Aorta (tissue), 5 donors: ENCODE measurements at regions not wholly inside any gene's neighbourhood (a gene's known extent, or its start where the extent isn't known, plus 50 kb on each side); places are given as distances from the start of the nearest gene placed in this dataset.
A peak's percentile ranks its signal among the peaks of the same experiment; 100 is the strongest.
"Not testable (repeated sequence)": the region's sequence is repeated elsewhere in the genome, so short reads cannot be mapped to it uniquely, and the experiment has no call there.

Experiments
- ATAC-seq: fragments of 200-7000 bp; cut with Tn5 transposase; one replicate; pipeline ENCODE4 v1.9.1; 2022; ENCODE audit warnings: moderate library complexity; ENCODE audit not compliant: low FRiP score
- DNase-seq, 2 donors: peaks; one replicate each; pipeline ENCODE4 v3.0.0-alpha.2; 2020
- H3K27ac ChIP-seq, 2 donors: one replicate each; pipeline ENCODE4 v1.5.1; 2013; ENCODE audit warnings: low read length in 2 of 2, mild to moderate bottlenecking in 2 of 2, moderate library complexity in 2 of 2, control low read depth in 1 of 2, inconsistent platforms in 1 of 2, low read depth in 1 of 2
- H3K27me3 ChIP-seq, 2 donors: one replicate each; pipeline ENCODE4 v1.6.1; 2013; ENCODE audit warnings: control low read depth in 1 of 2, low read length in 1 of 2, mild to moderate bottlenecking in 1 of 2, moderate library complexity in 1 of 2; ENCODE audit not compliant: insufficient read depth in 2 of 2, control insufficient read depth in 1 of 2
- H3K36me3 ChIP-seq, 2 donors: one replicate each; pipeline ENCODE4 v1.6.1; 2013; ENCODE audit warnings: control low read depth in 1 of 2, low read length in 1 of 2, mild to moderate bottlenecking in 1 of 2; ENCODE audit not compliant: insufficient read depth in 2 of 2, control insufficient read depth in 1 of 2
- H3K4me1 ChIP-seq, 2 donors: one replicate each; pipeline ENCODE4 v1.6.1; 2013; ENCODE audit warnings: low read length in 2 of 2, control low read depth in 1 of 2, mild to moderate bottlenecking in 1 of 2, moderate library complexity in 1 of 2; ENCODE audit not compliant: insufficient read depth in 2 of 2, control insufficient read depth in 1 of 2
- H3K4me3 ChIP-seq, 2 donors: one replicate each; pipeline ENCODE4 v1.5.1; 2013; ENCODE audit warnings: low read length in 2 of 2, control low read depth in 1 of 2, mild to moderate bottlenecking in 1 of 2
- H3K9me3 ChIP-seq: one replicate; pipeline ENCODE4 v1.6.1; 2013; ENCODE audit warnings: mild to moderate bottlenecking, low read length; ENCODE audit not compliant: control insufficient read depth
- WGBS, 2 donors: extraction: QIAGEN DNeasy Blood & Tissue Kit; methylation state at CpG; one replicate each; pipeline ENCODE4 v1.1.7; 2013; 5-methylcytosine and 5-hydroxymethylcytosine counted together
- intact Hi-C, 2 donors: fragments of 100-400 bp; cut with DNase I; formaldehyde crosslinking; loops; one replicate each; pipeline versions ENCODE4 v1.14.2 to v1.15.0; 2022
- donor health status: healthy with polysubstance abuse.
- donor health status: Bipolar disorder and iron deficiency.
- donor health status: DM: no; HTN: no; CAD: no.
- donor health status: DM: no; HTN: no; CAD: no.
- donor health status: DM: yes; HTN: yes; CAD: no.

DNA sequence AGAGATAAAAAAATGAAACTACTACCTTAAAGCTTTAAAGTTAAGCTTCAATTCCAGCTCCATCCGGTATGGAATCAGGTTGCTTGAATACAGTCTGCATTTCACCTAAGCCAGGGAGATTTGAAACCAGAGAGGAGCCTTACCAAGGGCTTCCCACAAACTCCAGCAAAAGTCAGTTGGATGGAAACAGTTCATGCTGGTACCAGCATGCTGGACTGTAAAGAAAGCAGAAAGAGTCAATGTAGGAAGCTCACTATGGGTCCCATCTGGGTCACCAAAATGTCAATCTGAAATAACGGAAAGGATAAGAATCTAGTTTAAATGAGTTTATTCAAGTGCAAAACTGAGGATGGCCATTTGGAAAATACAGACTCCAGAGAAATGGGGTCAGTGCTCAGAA is 65.3 kb downstream of the CDO1 start:
- intact Hi-C loops = no loop called here
- Histone ChIP-seq H3K27ac (no peak overlapping the region), H3K36me3 (peaks cover 0 to 2% of the 10 kb centered on the region in 2 donors), H3K4me1 (no peaks in the 10 kb centered on the region), H3K9me3 (no peaks in the 10 kb centered on the region), H3K27me3 (no peaks in the 10 kb centered on the region), H3K4me3 (no peak overlapping the region)
- DNase-seq = no peak
- 67 to 72% methylated on average over 2 of the region's 2 CpGs for WGBS, 2 donors
- no peak for ATAC-seq

DNA sequence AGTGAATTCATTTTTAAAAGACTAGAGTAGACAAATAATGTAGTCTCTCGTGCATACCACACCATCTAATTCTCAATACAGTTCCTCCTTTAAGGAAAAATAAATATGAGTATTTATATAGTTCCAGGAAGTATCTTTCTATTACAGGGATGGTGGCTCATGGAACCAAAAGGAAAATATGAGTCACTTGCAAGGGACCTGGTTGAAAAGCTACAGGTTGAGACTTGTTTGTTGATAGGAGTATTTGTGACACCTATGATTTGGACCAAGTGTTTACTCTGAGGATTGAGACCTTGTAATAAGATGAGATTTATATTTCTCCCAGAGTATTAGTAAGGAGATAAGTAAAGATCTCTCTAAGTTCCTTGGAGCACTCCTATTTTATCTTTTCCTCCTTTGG is 67.4 kb downstream of the CDO1 start:
- ATAC-seq (no peak), DNase-seq (no peak)
- Histone ChIP-seq H3K27me3 (no peaks in the 10 kb centered on the region), H3K36me3 (no peaks in the 10 kb centered on the region), H3K4me3 (no peak overlapping the region), H3K27ac (no peak overlapping the region), H3K9me3 (peaks cover 3% of the 10 kb centered on the region), H3K4me1 (no peaks in the 10 kb centered on the region)
- intact Hi-C loops = no loop called here
- 26 to 42% methylated on average over 1 of the region's 1 CpG for WGBS, 2 donors

GRCh38 chr5:115739245-115739644 is 77.2 kb downstream of the CDO1 start:
- H3K36me3 ChIP-seq, ATAC-seq, intact Hi-C loops, H3K4me3 ChIP-seq, DNase-seq, H3K9me3 ChIP-seq, H3K27me3 ChIP-seq, H3K27ac ChIP-seq, H3K4me1 ChIP-seq: not testable (repeated sequence)
- 92 to 95% methylated on average over 6 of the region's 6 CpGs for WGBS, 2 donors

GRCh38 chr5:115738830-115739229 is 77.6 kb downstream of the CDO1 start:
- Histone ChIP-seq H3K9me3 (no peaks in the 10 kb centered on the region), H3K4me1 (no peaks in the 10 kb centered on the region), H3K36me3 (no peaks in the 10 kb centered on the region), H3K27ac (no peak overlapping the region), H3K4me3 (no peak overlapping the region), H3K27me3 (no peaks in the 10 kb centered on the region)
- DNase-seq = no peak
- 95 to 96% methylated on average over 1 of the region's 1 CpG for WGBS, 2 donors
- no peak for ATAC-seq
- intact Hi-C loops = no loop called here

DNA sequence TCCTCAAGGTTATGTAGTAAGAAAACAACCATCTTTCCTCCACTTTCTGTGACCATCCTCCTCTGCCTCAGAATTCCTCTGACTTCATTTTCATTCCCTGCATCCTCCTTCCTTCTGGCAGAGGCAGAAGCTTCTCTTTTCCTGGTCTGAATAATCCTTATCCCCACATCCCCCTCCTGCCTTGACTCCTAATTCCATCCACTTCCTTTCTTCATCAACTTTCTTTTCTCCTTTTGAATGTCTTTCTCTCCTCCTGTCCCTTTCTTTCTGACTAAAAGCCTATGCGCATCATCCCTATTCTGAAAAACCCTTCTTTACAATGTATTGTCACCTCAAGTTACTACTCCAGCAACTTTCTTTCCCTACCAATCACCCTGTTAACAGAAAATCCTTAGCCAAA is 79.0 kb downstream of the CDO1 start:
- no peak for ATAC-seq
- H3K9me3 ChIP-seq = no peaks in the 10 kb centered on the region
- intact Hi-C loops = no loop called here
- H3K4me3 ChIP-seq = no peak overlapping the region
- no peaks in the 10 kb centered on the region for H3K27me3 ChIP-seq
- DNase-seq = no peak
- no peaks in the 10 kb centered on the region for H3K36me3 ChIP-seq
- WGBS, 2 donors = 96 to 100% methylated on average over 1 of the region's 1 CpG
- H3K4me1 ChIP-seq = no peaks in the 10 kb centered on the region
- H3K27ac ChIP-seq = no peak overlapping the region

DNA sequence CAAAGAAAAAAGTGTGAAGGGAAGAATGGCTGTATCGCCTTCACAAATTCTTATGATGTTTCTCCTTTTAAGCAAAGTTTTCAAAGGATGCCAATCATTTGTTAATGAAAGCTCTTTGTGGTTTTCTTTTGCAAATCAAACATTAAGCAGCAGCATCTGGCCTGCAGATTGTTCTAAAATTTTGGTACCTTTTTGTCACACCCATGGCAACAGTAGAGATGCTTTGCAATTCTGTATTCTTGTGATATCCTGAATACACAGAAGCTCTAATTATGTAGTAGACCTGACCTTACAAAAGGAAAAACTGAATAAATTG is 79.8 kb downstream of the CDO1 start:
- ATAC-seq (no peak), DNase-seq (no peak)
- no peaks in the 10 kb centered on the region for H3K9me3 ChIP-seq
- no peaks in the 10 kb centered on the region for H3K36me3 ChIP-seq
- no peak overlapping the region for H3K27ac ChIP-seq
- intact Hi-C loops = no loop called here
- H3K4me3 ChIP-seq = no peak overlapping the region
- no peaks in the 10 kb centered on the region for H3K27me3 ChIP-seq
- 87 to 97% methylated on average over 1 of the region's 1 CpG for WGBS, 2 donors
- H3K4me1 ChIP-seq = no peaks in the 10 kb centered on the region

GRCh38 chr5:115736004-115736689 is 80.3 kb downstream of the CDO1 start:
- H3K9me3 ChIP-seq = no peaks in the 10 kb centered on the region
- H3K4me3 ChIP-seq = no peak overlapping the region
- H3K27ac ChIP-seq = no peak overlapping the region
- 44 to 49% methylated on average over 3 of the region's 3 CpGs for WGBS, 2 donors
- no peak for ATAC-seq
- no peaks in the 10 kb centered on the region for H3K36me3 ChIP-seq
- DNase-seq = no peak
- no peaks in the 10 kb centered on the region for H3K4me1 ChIP-seq
- intact Hi-C loops = no loop called here
- no peaks in the 10 kb centered on the region for H3K27me3 ChIP-seq

DNA sequence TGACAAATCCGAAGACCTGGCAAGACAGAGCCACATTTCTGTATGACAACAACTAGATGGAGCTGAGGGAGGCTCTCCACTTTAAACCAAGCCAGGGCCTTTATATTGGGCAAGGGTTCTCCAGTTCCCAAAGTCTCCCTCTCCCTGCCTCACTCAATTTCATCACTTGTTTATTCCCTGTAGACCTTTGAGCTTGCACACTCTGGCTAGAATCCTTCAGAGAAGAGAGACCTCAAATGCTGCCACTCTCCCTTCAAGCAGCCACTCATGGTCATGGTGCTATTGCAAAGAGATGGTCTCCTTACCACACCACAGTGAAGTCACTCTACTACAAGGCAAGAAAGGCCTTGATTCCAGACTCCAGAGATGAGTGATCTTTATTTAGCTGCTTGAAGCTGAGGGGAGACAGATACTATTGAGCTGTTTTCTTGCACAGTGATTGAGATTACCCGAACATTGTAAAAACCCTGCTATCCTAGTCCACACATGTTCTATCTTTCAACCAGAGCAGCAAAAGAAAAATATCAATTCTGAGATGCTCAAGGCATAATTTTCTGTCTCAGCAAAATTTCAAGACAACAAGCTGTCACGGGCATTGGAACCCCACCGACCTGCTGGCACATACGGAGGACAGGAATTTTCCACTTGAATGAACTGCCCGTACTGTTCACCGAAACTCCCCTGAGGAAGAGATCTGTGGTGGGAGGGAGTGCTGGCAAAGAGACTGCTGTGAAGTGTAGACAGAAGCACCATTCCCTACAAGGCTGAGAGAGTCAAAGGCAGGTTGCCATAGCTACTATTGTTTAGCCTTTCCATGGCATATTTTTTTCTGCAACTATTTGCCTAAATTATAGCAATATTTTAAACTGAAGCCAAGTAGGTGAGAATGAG is 81.1 kb downstream of the CDO1 start:
- H3K27me3 ChIP-seq = no peaks in the 10 kb centered on the region
- H3K27ac ChIP-seq = peak overlapping the region in 1 of 2 donors; percentile 68
- WGBS, 2 donors = 40 to 45% methylated on average over 7 of the region's 7 CpGs
- ATAC-seq (peak; percentile 46), DNase-seq (no peak)
- no peaks in the 10 kb centered on the region for H3K4me1 ChIP-seq
- intact Hi-C loops = no loop called here
- H3K9me3 ChIP-seq = no peaks in the 10 kb centered on the region
- no peaks in the 10 kb centered on the region for H3K36me3 ChIP-seq
- H3K4me3 ChIP-seq = no peak overlapping the region

GRCh38 chr5:115733607-115734006 is 82.9 kb downstream of the CDO1 start:
- Histone ChIP-seq H3K4me1 (no peaks in the 10 kb centered on the region), H3K27ac (no peak overlapping the region), H3K4me3 (no peak overlapping the region), H3K9me3 (no peaks in the 10 kb centered on the region), H3K27me3 (no peaks in the 10 kb centered on the region), H3K36me3 (no peaks in the 10 kb centered on the region)
- DNase-seq (no peak), ATAC-seq (no peak)
- WGBS, 2 donors = 80 to 82% methylated on average over 2 of the region's 2 CpGs
- intact Hi-C loops = no loop called here
